Right lobe of liver (tissue), 4 donors: ENCODE measurements at regions not wholly inside any gene's neighbourhood (a gene's known extent, or its start where the extent isn't known, plus 50 kb on each side); places are given as distances from the start of the nearest gene placed in this dataset.
"Not testable (repeated sequence)": the region's sequence is repeated elsewhere in the genome, so short reads cannot be mapped to it uniquely, and the experiment has no call there.

Source experiments
- CTCF ChIP-seq, 4 donors: fragments of 200-600 bp in 3 of 4; fragments of 450-650 bp in 1 of 4; IDR thresholded peaks; one replicate each; pipeline versions ENCODE4 v1.5.1 to v1.8.0; 2016 to 2022; ENCODE audit warnings: antibody characterized with exemption in 4 of 4, mild to moderate bottlenecking in 2 of 4
- POLR2A ChIP-seq: fragments of 450-650 bp; IDR thresholded peaks from one replicate; pipeline ENCODE4 v1.6.1; 2017; ENCODE audit warnings: antibody characterized with exemption, mild to moderate bottlenecking
- donor health status: DM: no; HTN: no; CAD: no.
- donor health status: DM: no; HTN: no; CAD: no.
- donor health status: DM: no; HTN: yes; CAD: no.

GRCh38 chr2:5628484-5628883, 63.7 kb upstream of the SOX11 start:
- TF ChIP-seq POLR2A; CTCF (IDR thresholded peaks at IDR 0.05): not testable (repeated sequence)
